Liver (tissue), 8 donors: ENCODE measurements at regions not wholly inside any gene's neighbourhood (a gene's known extent, or its start where the extent isn't known, plus 50 kb on each side); places are given as distances from the start of the nearest gene placed in this dataset.

ENCODE experiments used
- DNase-seq: peaks from one replicate; pipeline ENCODE4 v3.0.0-alpha.2; 2017; ENCODE audit warnings: low spot score
- H3K27ac ChIP-seq, 2 donors: one replicate each; pipeline ENCODE4 v1.7.0; 2013; ENCODE audit warnings: inconsistent platforms in 2 of 2, low read length in 2 of 2, control low read depth in 1 of 2, low read depth in 1 of 2, mild to moderate bottlenecking in 1 of 2
- H3K27me3 ChIP-seq, 4 donors: one replicate each; pipeline versions ENCODE4 v1.6.1 to v1.7.0; 2013; ENCODE audit warnings: low read length in 3 of 4, inconsistent platforms in 1 of 4, mild to moderate bottlenecking in 1 of 4, moderate library complexity in 1 of 4; ENCODE audit not compliant: control insufficient read depth in 4 of 4, insufficient read depth in 4 of 4
- H3K36me3 ChIP-seq, 4 donors: one replicate each; pipeline versions ENCODE4 v1.6.1 to v1.7.0; 2013; ENCODE audit warnings: low read length in 3 of 4, mild to moderate bottlenecking in 3 of 4, low read depth in 1 of 4, moderate library complexity in 1 of 4; ENCODE audit not compliant: control insufficient read depth in 4 of 4, insufficient read depth in 3 of 4
- H3K4me1 ChIP-seq, 4 donors: one replicate each; pipeline versions ENCODE4 v1.6.1 to v1.7.0; 2013; ENCODE audit warnings: low read length in 3 of 4, mild to moderate bottlenecking in 3 of 4, moderate library complexity in 1 of 4; ENCODE audit not compliant: control insufficient read depth in 4 of 4, insufficient read depth in 4 of 4
- H3K4me3 ChIP-seq, 3 donors: one replicate each; pipeline versions ENCODE4 v1.6.1 to v1.7.0; 2013; ENCODE audit warnings: low read length in 3 of 3, control low read depth in 1 of 3, low read depth in 1 of 3, mild to moderate bottlenecking in 1 of 3
- H3K9ac ChIP-seq, 2 donors: one replicate each; pipeline ENCODE4 v1.7.0; 2013; ENCODE audit warnings: low read length in 2 of 2, mild to moderate bottlenecking in 2 of 2, moderate library complexity in 2 of 2, control low read depth in 1 of 2, low read depth in 1 of 2
- H3K9me3 ChIP-seq, 4 donors: one replicate each; pipeline versions ENCODE4 v1.6.1 to v1.7.0; 2013; ENCODE audit warnings: low read length in 3 of 4; ENCODE audit not compliant: control insufficient read depth in 4 of 4
- EGR1 ChIP-seq, 2 donors: IDR thresholded peaks; 2 replicates each; pipeline ENCODE4 v1.6.1; 2016 to 2018; ENCODE audit warnings: antibody characterized with exemption in 2 of 2, low read depth in 2 of 2
- FOXA1 ChIP-seq: IDR thresholded peaks from 2 replicates; pipeline ENCODE4 v1.6.1; 2016; ENCODE audit warnings: antibody characterized with exemption
- FOXA2 ChIP-seq: IDR thresholded peaks from 2 replicates; pipeline ENCODE4 v1.6.1; 2016; ENCODE audit warnings: antibody characterized with exemption
- GABPA ChIP-seq, 2 donors: IDR thresholded peaks in 1 of 2; conservative IDR thresholded peaks in 1 of 2; 2 replicates each; pipeline ENCODE4 v1.6.1; 2016; ENCODE audit warnings: antibody characterized with exemption in 2 of 2, mild to moderate bottlenecking in 1 of 2, moderate library complexity in 1 of 2
- HNF4A ChIP-seq, 2 donors: conservative IDR thresholded peaks; 2 replicates each; pipeline ENCODE4 v1.6.1; 2016; ENCODE audit warnings: antibody characterized with exemption in 2 of 2, mild to moderate bottlenecking in 2 of 2
- HNF4G ChIP-seq: IDR thresholded peaks from 2 replicates; pipeline ENCODE4 v1.6.1; 2016; ENCODE audit warnings: antibody characterized with exemption
- JUND ChIP-seq, 2 donors: IDR thresholded peaks; 2 replicates each; pipeline ENCODE4 v1.6.1; 2016; ENCODE audit warnings: antibody characterized with exemption in 2 of 2
- NR2F2 ChIP-seq: IDR thresholded peaks from 2 replicates; pipeline ENCODE4 v1.6.1; 2016; ENCODE audit warnings: antibody characterized with exemption
- RAD21 ChIP-seq, 2 donors: IDR thresholded peaks; 2 replicates each; pipeline ENCODE4 v1.6.1; 2016; ENCODE audit warnings: antibody characterized with exemption in 2 of 2, mild to moderate bottlenecking in 2 of 2
- RXRA ChIP-seq, 2 donors: IDR thresholded peaks; 2 replicates each; pipeline ENCODE4 v1.6.1; 2017 to 2018; ENCODE audit warnings: antibody characterized with exemption in 2 of 2, mild to moderate bottlenecking in 1 of 2
- SP1 ChIP-seq: IDR thresholded peaks from 2 replicates; pipeline ENCODE4 v1.6.1; 2018; ENCODE audit warnings: antibody characterized with exemption, mild to moderate bottlenecking
- TAF1 ChIP-seq: conservative IDR thresholded peaks from 2 replicates; pipeline ENCODE4 v1.6.1; 2016; ENCODE audit warnings: antibody characterized with exemption, mild to moderate bottlenecking
- YY1 ChIP-seq: IDR thresholded peaks from 2 replicates; pipeline ENCODE4 v1.6.1; 2016; ENCODE audit warnings: antibody characterized with exemption, mild to moderate bottlenecking
- WGBS: extraction: QIAGEN DNeasy Blood & Tissue Kit; methylation state at CpG from one replicate; pipeline ENCODE4 v1.1.7; 2013; 5-methylcytosine and 5-hydroxymethylcytosine counted together
- TF ChIP-seq, protein P1 (sequence below): IDR thresholded peaks from 2 replicates; pipeline ENCODE4 v1.6.1; 2016; ENCODE audit warnings: antibody characterized with exemption, mild to moderate bottlenecking
- TF ChIP-seq, protein P2 (sequence below): IDR thresholded peaks from 2 replicates; pipeline ENCODE4 v1.6.1; 2016; ENCODE audit warnings: antibody characterized with exemption
- TF ChIP-seq, protein P3 (sequence below): IDR thresholded peaks from 2 replicates; pipeline ENCODE4 v1.6.1; 2016; ENCODE audit warnings: antibody characterized with exemption
- TF ChIP-seq, protein P4 (sequence below): IDR thresholded peaks from 2 replicates; pipeline ENCODE4 v1.6.1; 2016; ENCODE audit warnings: antibody characterized with exemption
- TF ChIP-seq, protein P5 (sequence below): fragments of 150-350 bp; IDR thresholded peaks from 2 replicates; pipeline ENCODE4 v1.5.1; 2017; ENCODE audit warnings: improper control_type of control experiment, low read depth, low read length; ENCODE audit not compliant: missing input control
- donor health status: healthy.
- donor health status: healthy.
- donor health status: healthy.
- donor health status: healthy.
- donor health status: healthy.

DNA sequence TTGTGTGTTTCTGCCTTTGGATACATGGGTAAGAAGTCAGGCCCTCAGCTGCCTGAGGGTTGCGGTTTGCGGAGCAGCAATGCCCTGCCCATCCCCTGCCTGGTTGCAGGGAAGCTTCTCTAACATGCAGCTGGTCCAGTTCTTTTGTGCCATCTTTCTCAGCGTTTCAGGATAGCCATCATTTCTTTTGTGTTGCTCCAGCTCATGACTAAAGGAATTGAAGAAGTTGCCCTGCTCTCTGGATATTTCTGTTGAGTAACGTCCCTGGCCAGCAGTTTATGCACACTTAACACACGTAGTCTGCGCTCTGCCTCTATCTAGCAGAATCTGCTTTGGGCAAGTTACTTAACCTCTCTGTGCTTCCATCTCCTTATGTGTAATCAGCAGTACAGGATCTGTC lies 62.1 kb downstream of the DOP1B start:
- WGBS: 92% methylated on average over 6 of the region's 6 CpGs
- Histone ChIP-seq H3K4me3 (no peak overlapping the region), H3K27ac (no peak overlapping the region), H3K27me3 (no peaks in the 10 kb centered on the region), H3K9ac (no peak overlapping the region), H3K9me3 (no peaks in the 10 kb centered on the region), H3K36me3 (peaks cover 4 to 42% (median 23%) of the 10 kb centered on the region in 4 donors), H3K4me1 (no peaks in the 10 kb centered on the region)
- DNase-seq: no peak
- TF ChIP-seq, protein P1, sequence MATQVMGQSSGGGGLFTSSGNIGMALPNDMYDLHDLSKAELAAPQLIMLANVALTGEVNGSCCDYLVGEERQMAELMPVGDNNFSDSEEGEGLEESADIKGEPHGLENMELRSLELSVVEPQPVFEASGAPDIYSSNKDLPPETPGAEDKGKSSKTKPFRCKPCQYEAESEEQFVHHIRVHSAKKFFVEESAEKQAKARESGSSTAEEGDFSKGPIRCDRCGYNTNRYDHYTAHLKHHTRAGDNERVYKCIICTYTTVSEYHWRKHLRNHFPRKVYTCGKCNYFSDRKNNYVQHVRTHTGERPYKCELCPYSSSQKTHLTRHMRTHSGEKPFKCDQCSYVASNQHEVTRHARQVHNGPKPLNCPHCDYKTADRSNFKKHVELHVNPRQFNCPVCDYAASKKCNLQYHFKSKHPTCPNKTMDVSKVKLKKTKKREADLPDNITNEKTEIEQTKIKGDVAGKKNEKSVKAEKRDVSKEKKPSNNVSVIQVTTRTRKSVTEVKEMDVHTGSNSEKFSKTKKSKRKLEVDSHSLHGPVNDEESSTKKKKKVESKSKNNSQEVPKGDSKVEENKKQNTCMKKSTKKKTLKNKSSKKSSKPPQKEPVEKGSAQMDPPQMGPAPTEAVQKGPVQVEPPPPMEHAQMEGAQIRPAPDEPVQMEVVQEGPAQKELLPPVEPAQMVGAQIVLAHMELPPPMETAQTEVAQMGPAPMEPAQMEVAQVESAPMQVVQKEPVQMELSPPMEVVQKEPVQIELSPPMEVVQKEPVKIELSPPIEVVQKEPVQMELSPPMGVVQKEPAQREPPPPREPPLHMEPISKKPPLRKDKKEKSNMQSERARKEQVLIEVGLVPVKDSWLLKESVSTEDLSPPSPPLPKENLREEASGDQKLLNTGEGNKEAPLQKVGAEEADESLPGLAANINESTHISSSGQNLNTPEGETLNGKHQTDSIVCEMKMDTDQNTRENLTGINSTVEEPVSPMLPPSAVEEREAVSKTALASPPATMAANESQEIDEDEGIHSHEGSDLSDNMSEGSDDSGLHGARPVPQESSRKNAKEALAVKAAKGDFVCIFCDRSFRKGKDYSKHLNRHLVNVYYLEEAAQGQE: no peak
- no peak for TF ChIP-seq HNF4G
- no peak for TF ChIP-seq YY1
- TF ChIP-seq FOXA1: no peak
- TF ChIP-seq EGR1 (IDR thresholded peaks at IDR 0.05; ENCODE audit: low read depth in 2 of 2): no peak
- no peak for TF ChIP-seq RXRA (IDR thresholded peaks at IDR 0.05)
- TF ChIP-seq, protein P2, sequence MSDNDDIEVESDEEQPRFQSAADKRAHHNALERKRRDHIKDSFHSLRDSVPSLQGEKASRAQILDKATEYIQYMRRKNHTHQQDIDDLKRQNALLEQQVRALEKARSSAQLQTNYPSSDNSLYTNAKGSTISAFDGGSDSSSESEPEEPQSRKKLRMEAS: no peak
- TF ChIP-seq NR2F2: no peak
- TF ChIP-seq JUND (IDR thresholded peaks at IDR 0.05): no peak
- no peak for TF ChIP-seq GABPA (IDR thresholded peaks at IDR 0.05 in 1 of 2, conservative IDR thresholded peaks at IDR 0.05 in 1 of 2)
- TF ChIP-seq TAF1: no peak
- TF ChIP-seq, protein P3, sequence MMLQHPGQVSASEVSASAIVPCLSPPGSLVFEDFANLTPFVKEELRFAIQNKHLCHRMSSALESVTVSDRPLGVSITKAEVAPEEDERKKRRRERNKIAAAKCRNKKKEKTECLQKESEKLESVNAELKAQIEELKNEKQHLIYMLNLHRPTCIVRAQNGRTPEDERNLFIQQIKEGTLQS: no peak
- no peak for TF ChIP-seq FOXA2
- no peak for TF ChIP-seq SP1

DNA sequence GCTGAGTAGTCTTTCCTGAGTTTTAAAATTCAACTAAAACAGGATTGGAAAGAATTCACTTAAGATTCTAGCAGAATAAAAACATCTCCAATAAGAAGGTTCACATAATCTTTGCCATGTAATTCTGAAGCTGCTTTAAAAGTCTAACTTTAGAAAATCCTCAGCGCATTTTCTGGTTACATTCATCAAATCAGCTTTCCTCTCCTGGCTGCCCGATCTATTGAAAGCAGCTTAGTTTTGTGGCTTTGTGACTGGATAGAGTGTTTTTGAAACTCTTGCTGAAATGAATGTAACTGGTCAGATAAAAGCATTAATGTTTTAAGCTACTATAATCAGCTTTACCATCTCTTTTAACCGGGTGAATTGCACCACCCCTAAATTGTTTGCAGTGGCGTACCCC lies 66.8 kb downstream of the DOP1B start:
- WGBS: 97% methylated on average over 4 of the region's 4 CpGs
- H3K4me3 ChIP-seq: no peak overlapping the region
- H3K9ac ChIP-seq: no peak overlapping the region
- H3K9me3 ChIP-seq: no peaks in the 10 kb centered on the region
- H3K27ac ChIP-seq: no peak overlapping the region
- TF ChIP-seq GABPA (IDR thresholded peaks at IDR 0.05 in 1 of 2, conservative IDR thresholded peaks at IDR 0.05 in 1 of 2) (no peak), EGR1 (IDR thresholded peaks at IDR 0.05; ENCODE audit: low read depth in 2 of 2) (no peak), SP1 (no peak), HNF4A (conservative IDR thresholded peaks at IDR 0.05) (no peak), TAF1 (no peak), FOXA1 (no peak), RAD21 (IDR thresholded peaks at IDR 0.05) (no peak), YY1 (no peak), FOXA2 (no peak), RXRA (IDR thresholded peaks at IDR 0.05) (no peak), HNF4G (no peak)
- TF ChIP-seq, protein P1: no peak
- TF ChIP-seq, protein P3: no peak
- TF ChIP-seq, protein P4, sequence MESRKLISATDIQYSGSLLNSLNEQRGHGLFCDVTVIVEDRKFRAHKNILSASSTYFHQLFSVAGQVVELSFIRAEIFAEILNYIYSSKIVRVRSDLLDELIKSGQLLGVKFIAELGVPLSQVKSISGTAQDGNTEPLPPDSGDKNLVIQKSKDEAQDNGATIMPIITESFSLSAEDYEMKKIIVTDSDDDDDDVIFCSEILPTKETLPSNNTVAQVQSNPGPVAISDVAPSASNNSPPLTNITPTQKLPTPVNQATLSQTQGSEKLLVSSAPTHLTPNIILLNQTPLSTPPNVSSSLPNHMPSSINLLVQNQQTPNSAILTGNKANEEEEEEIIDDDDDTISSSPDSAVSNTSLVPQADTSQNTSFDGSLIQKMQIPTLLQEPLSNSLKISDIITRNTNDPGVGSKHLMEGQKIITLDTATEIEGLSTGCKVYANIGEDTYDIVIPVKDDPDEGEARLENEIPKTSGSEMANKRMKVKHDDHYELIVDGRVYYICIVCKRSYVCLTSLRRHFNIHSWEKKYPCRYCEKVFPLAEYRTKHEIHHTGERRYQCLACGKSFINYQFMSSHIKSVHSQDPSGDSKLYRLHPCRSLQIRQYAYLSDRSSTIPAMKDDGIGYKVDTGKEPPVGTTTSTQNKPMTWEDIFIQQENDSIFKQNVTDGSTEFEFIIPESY: no peak
- TF ChIP-seq, protein P2: no peak
- TF ChIP-seq, protein P5, sequence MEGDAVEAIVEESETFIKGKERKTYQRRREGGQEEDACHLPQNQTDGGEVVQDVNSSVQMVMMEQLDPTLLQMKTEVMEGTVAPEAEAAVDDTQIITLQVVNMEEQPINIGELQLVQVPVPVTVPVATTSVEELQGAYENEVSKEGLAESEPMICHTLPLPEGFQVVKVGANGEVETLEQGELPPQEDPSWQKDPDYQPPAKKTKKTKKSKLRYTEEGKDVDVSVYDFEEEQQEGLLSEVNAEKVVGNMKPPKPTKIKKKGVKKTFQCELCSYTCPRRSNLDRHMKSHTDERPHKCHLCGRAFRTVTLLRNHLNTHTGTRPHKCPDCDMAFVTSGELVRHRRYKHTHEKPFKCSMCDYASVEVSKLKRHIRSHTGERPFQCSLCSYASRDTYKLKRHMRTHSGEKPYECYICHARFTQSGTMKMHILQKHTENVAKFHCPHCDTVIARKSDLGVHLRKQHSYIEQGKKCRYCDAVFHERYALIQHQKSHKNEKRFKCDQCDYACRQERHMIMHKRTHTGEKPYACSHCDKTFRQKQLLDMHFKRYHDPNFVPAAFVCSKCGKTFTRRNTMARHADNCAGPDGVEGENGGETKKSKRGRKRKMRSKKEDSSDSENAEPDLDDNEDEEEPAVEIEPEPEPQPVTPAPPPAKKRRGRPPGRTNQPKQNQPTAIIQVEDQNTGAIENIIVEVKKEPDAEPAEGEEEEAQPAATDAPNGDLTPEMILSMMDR: no peak
- DNase-seq: no peak
- H3K4me1 ChIP-seq: no peaks in the 10 kb centered on the region
- H3K36me3 ChIP-seq: peaks cover 2 to 35% (median 17%) of the 10 kb centered on the region in 4 donors
- H3K27me3 ChIP-seq: no peaks in the 10 kb centered on the region
